Type B pancreatic cell (in vitro differentiated cells): ENCODE measurements at regions not wholly inside any gene's neighbourhood (a gene's known extent, or its start where the extent isn't known, plus 50 kb on each side); places are given as distances from the start of the nearest gene placed in this dataset.
"Not testable (repeated sequence)": the region's sequence is repeated elsewhere in the genome, so short reads cannot be mapped to it uniquely, and the experiment has no call there.

ENCODE experiments used
- DNase-seq: peaks from one replicate; pipeline ENCODE4 v3.0.0; 2021; ENCODE audit warnings: mixed read lengths; ENCODE audit not compliant: unreplicated experiment; ENCODE audit errors: extremely low spot score
- H3K27ac Mint-ChIP-seq: 2 replicates; pipeline ENCODE4 v1.8.0; 2021; ENCODE audit warnings: mild to moderate bottlenecking, mixed read lengths
- H3K27me3 Mint-ChIP-seq: 2 replicates; pipeline ENCODE4 v1.8.0; 2021; ENCODE audit warnings: mixed read lengths
- H3K36me3 Mint-ChIP-seq: 2 replicates; pipeline ENCODE4 v1.8.0; 2021; ENCODE audit warnings: mixed read lengths
- H3K4me1 Mint-ChIP-seq: one replicate; pipeline ENCODE4 v1.8.0; 2021; ENCODE audit warnings: mixed read lengths; ENCODE audit not compliant: unreplicated experiment
- H3K4me3 Mint-ChIP-seq: 2 replicates; pipeline ENCODE4 v1.8.0; 2021; ENCODE audit warnings: mild to moderate bottlenecking, mixed read lengths
- H3K9me3 Mint-ChIP-seq: 2 replicates; pipeline ENCODE4 v1.8.0; 2021; ENCODE audit warnings: mixed read lengths
- CTCF ChIP-seq: fragments of 200-600 bp; sonication (generic); conservative IDR thresholded peaks from 2 replicates; pipeline ENCODE4 v1.5.0; 2021; ENCODE audit warnings: antibody characterized with exemption, mild to moderate bottlenecking

DNA sequence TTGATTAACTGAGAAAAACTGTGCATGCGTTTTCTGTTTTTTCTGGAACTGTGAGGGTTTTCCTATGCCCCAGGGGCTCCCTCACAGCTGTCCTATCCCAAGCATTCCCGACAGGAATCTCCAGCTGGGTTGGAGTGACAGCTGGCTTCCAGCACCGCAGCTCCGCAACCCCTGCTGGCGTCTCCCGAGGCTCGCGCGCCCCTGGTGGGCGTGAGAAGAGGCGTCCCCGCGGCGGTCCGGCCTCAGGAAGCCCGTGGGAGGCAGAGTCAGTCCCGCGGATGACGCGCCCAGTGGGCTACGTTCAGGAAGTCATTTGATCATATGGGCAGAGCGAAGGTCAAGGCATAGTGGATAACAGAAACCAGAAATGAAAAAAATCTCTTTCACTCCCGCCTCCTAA lies 821.9 kb downstream of the SPATA31A1 start:
- H3K4me3 Mint-ChIP-seq, H3K36me3 Mint-ChIP-seq, H3K9me3 Mint-ChIP-seq, H3K27ac Mint-ChIP-seq, H3K4me1 Mint-ChIP-seq, DNase-seq, H3K27me3 Mint-ChIP-seq: not testable (repeated sequence)
- peak; percentile 60 for TF ChIP-seq CTCF

DNA sequence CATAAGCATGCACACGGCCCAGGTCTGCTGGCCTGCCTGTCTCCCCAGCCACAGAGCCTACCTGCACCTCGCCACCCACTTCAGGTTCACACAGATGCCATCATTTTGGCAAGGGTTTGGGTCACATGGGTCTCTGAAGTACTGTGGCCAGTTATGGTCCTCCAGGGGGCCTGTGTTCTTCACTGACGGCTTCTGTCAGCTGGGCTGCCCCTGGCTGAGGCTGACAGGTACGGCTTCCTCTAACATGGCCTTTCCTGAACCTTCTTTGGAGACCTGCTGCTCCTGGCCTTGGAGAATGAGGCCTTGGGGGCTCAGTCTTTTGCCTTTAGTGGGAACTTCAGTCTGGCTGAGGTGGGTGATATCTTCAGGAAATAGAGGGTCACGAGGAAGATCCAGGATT lies 835.9 kb downstream of the SPATA31A1 start:
- not testable (repeated sequence) for DNase-seq, H3K9me3 Mint-ChIP-seq, H3K27ac Mint-ChIP-seq, H3K27me3 Mint-ChIP-seq, H3K4me1 Mint-ChIP-seq, H3K36me3 Mint-ChIP-seq, H3K4me3 Mint-ChIP-seq

- H3K4me3 Mint-ChIP-seq, H3K9me3 Mint-ChIP-seq, H3K36me3 Mint-ChIP-seq, H3K4me1 Mint-ChIP-seq, H3K27me3 Mint-ChIP-seq, DNase-seq, H3K27ac Mint-ChIP-seq: not testable (repeated sequence)
These were observed 836.7 kb downstream of the SPATA31A1 start for GRCh38 chr9:40192162-40192561.

DNA sequence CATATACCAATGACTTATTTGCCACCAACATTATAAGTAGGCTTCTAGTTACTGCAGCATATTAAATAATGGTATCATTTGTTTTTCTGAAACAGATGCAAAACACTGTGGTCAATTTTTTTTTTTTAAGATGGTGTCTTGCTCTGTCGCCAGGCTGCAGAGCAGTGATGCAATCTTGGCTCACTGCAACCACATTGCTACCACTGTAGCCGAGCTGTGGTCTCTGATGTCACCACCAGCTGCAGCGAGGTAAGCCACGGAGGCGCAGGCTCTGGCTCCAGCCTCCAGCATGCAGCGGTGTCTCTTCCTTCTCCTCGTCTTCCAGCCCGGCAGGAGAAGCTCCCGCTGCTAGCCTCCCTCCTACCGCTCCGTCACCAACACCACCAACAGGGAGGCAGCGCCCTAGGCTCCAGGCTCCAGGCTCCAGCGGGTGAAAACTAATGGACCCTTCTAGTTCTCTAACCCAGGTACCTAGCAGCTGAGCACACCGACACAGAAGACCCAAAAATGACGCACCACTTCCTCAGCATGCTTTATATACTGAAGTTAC lies 840.8 kb downstream of the SPATA31A1 start:
- not testable (repeated sequence) for H3K36me3 Mint-ChIP-seq, H3K4me1 Mint-ChIP-seq, H3K9me3 Mint-ChIP-seq, H3K27ac Mint-ChIP-seq, DNase-seq, H3K4me3 Mint-ChIP-seq, H3K27me3 Mint-ChIP-seq

DNA sequence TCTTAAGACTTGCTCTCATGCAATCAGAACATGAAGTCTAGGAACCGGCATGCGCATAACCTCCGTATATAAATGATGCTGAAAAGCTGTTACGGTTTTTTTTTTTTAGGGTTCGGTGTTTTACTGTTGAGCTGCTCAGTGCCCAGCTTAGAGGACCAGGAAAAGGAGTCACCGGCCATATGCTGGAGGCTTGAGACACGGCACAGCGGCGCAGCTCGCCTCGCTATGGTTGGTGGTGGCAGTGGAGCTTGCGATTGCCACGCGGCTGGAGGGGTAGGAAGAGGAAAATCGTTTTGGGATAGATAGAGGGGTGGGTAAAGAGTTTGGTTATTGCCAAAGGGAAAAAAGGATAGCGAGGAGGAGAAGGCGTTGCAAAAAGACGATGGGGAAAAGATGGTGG lies 841.3 kb downstream of the SPATA31A1 start:
- H3K36me3 Mint-ChIP-seq, H3K4me3 Mint-ChIP-seq, DNase-seq, H3K27ac Mint-ChIP-seq, H3K27me3 Mint-ChIP-seq, H3K9me3 Mint-ChIP-seq, H3K4me1 Mint-ChIP-seq: not testable (repeated sequence)

GRCh38 chr9:40221596-40222233 lies 866.2 kb downstream of the SPATA31A1 start:
- H3K27me3 Mint-ChIP-seq, H3K27ac Mint-ChIP-seq, H3K36me3 Mint-ChIP-seq, H3K4me1 Mint-ChIP-seq, H3K4me3 Mint-ChIP-seq, DNase-seq, H3K9me3 Mint-ChIP-seq: not testable (repeated sequence)

GRCh38 chr9:40222617-40223200 lies 867.2 kb downstream of the SPATA31A1 start:
- not testable (repeated sequence) for H3K36me3 Mint-ChIP-seq, H3K27ac Mint-ChIP-seq, DNase-seq, H3K4me3 Mint-ChIP-seq, H3K9me3 Mint-ChIP-seq, H3K4me1 Mint-ChIP-seq, H3K27me3 Mint-ChIP-seq

DNA sequence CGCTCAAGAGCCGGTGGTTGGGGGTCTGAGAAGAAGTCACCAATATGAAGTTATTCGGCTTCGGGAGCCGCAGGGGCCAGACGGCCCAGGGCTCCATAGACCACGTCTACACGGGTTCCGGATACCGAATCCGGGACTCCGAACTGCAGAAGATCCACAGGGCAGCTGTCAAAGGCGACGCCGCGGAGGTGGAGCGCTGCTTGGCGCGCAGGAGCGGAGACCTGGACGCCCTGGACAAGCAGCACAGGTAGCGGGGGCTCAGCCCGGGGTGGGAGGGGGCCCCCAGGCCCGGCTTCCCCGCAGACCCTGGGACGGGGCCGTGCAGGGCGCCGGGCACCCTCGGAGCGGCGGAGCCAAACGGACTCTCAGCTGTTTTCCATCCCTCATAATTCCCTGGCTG lies 867.9 kb downstream of the SPATA31A1 start:
- H3K4me1 Mint-ChIP-seq, H3K36me3 Mint-ChIP-seq, H3K27me3 Mint-ChIP-seq, H3K27ac Mint-ChIP-seq, H3K4me3 Mint-ChIP-seq, H3K9me3 Mint-ChIP-seq, DNase-seq: not testable (repeated sequence)
